Loucy (cell line): ENCODE measurements at regions not wholly inside any gene's neighbourhood (a gene's known extent, or its start where the extent isn't known, plus 50 kb on each side); places are given as distances from the start of the nearest gene placed in this dataset.

Source experiments
- EZH2phosphoT487 ChIP-seq: fragments of 200-600 bp; IDR thresholded peaks from 2 replicates; pipeline ENCODE4 v1.6.1; 2018; ENCODE audit warnings: antibody characterized with exemption, mild to moderate bottlenecking, moderate library complexity, borderline replicate concordance
- TF ChIP-seq, protein P1 (sequence below): fragments of 200-600 bp; sonication (generic); conservative IDR thresholded peaks from 2 replicates; pipeline ENCODE4 v1.5.1; 2014; ENCODE audit warnings: mild to moderate bottlenecking, antibody characterized with exemption, low read length

- no peak for TF ChIP-seq EZH2phosphoT487
- TF ChIP-seq, protein P1, sequence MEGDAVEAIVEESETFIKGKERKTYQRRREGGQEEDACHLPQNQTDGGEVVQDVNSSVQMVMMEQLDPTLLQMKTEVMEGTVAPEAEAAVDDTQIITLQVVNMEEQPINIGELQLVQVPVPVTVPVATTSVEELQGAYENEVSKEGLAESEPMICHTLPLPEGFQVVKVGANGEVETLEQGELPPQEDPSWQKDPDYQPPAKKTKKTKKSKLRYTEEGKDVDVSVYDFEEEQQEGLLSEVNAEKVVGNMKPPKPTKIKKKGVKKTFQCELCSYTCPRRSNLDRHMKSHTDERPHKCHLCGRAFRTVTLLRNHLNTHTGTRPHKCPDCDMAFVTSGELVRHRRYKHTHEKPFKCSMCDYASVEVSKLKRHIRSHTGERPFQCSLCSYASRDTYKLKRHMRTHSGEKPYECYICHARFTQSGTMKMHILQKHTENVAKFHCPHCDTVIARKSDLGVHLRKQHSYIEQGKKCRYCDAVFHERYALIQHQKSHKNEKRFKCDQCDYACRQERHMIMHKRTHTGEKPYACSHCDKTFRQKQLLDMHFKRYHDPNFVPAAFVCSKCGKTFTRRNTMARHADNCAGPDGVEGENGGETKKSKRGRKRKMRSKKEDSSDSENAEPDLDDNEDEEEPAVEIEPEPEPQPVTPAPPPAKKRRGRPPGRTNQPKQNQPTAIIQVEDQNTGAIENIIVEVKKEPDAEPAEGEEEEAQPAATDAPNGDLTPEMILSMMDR, result no peak
Observed at GRCh38 chr10:31594347-31594873, 275.4 kb downstream of the ZEB1 start.
